Stimulated activated CD8-positive, alpha-beta memory T cell treated with anti-CD3 and anti-CD28 coated beads, Interleukin-15, amount 100 ng/mL, for 48 hours (primary cell): ENCODE measurements at regions not wholly inside any gene's neighbourhood (a gene's known extent, or its start where the extent isn't known, plus 50 kb on each side); places are given as distances from the start of the nearest gene placed in this dataset.
"Not testable (repeated sequence)": the region's sequence is repeated elsewhere in the genome, so short reads cannot be mapped to it uniquely, and the experiment has no call there.

Experiments
- DNase-seq, 2 donors: peaks; one replicate each; pipeline ENCODE4 v3.0.0-alpha.2; 2020; ENCODE audit warnings: low read depth in 2 of 2

GRCh38 chr6:147909640-147910039 is 401.1 kb downstream of the SAMD5 start:
- DNase-seq: no peak

DNA sequence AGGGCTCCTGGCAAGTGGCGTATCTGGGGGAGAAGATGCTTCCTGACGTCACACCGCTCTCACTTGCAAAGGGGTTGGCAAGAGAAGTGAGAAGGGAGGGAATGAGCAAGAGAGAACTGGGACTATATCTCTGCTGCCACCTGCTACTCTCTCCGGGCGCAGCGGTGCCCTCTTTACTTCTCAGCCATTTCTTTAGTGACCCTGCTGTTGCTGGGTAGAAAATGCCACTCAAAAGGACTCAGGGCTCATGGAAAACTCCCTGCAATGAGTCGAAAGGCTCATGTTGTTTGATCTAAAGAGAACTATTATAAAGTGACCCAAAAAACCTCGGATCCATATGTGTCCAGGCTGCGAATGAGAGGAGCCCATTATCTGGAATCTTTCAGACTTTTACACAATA is 401.8 kb downstream of the SAMD5 start:
- no peak for DNase-seq

DNA sequence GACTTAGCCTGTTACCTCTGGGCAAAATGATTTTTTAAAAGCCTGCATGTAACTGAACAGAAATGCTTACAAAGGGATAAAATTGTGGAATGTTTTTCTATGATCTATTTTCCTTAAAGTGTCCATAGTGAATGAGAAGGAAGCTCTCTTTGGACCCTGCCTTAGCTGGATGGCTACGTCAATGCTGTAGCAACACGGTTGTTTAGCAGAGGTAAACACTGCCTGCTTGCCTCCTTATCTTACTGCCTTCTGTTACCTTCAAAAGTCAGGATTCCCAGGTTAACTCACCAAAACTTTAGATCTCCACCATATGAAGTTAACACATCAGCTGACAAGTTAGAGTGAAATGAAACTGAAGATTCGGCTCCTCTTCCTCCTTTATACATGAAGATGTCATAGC is 402.6 kb downstream of the SAMD5 start:
- no peak for DNase-seq

DNA sequence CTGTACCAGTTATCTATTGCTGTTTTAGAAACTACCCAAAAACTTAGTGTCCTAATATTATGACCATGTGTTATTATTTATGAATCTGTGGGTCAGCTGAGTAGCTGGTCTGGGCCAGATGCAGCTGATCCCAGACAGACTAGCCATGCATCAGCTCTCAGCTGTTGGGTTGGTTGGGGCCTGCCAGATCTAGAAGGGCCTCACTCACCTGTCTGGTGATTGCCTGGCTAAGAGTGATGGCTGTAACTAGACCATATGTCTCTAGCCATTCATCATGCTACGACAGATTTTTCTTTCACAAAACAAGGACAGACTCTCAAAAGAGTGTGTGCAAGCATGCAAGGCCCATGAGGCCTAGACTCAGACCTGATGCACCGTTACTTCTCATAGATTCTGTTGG is 403.2 kb downstream of the SAMD5 start:
- no peak for DNase-seq

GRCh38 chr6:147922799-147923198 is 414.3 kb downstream of the SAMD5 start:
- DNase-seq: no peak

DNA sequence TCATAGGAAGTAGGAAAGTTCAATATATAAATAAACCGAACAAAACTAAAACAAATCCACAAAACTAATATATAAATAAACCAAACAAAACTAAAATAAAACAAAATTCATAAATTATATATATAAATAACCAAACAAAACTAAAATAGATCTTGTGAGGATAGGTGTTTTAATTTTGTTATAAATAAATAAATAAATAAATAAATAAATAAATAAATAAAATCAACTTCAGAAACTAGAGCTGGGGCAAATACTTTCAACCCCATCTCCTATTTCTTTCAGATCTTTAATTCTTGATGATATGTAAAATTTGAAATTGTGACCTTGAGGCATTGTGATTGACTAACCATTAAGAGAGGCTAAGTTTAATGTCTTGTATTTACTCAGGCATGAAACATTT is 416.1 kb downstream of the SAMD5 start:
- DNase-seq: no peak

DNA sequence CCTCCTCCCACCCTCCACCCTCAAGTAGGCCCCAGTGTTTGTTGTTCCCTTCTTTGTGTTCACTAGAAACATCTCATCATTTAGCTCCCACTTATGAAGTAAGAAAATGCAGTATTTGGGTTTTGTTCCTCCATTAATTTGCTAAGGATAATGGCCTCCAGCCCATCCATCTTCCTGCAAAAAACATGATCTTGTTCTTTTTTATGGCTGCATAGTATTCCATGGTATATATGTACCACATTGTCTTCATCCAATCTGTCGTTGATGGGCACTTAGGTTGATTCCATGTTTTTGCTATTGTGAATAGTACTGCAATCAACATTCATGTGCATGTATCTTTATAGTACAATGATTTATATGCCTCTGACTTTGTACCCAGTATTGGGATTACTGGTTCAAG is 416.8 kb upstream of the SASH1 start:
- DNase-seq: no peak

GRCh38 chr6:147930745-147931144 is 411.9 kb upstream of the SASH1 start:
- no peak for DNase-seq

DNA sequence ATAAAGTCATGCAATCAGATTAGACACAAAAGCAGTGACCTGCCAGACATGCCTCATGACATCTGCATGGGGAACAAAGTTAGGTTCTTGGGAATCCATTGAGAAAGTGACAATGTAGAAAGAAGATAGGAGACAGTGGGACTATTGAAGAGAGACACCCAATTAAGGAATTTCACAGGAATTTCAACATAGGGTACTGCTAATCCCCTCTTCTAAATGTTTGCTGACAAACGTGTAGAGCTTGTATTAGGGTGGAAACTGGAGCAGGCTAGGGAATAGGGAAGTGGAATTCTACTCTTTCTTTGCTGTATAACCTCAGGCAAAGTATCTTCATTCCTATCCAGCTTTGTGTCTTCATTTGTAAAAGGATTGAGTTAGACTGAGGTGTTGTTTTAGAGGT is 409.4 kb upstream of the SASH1 start:
- no peak for DNase-seq

DNA sequence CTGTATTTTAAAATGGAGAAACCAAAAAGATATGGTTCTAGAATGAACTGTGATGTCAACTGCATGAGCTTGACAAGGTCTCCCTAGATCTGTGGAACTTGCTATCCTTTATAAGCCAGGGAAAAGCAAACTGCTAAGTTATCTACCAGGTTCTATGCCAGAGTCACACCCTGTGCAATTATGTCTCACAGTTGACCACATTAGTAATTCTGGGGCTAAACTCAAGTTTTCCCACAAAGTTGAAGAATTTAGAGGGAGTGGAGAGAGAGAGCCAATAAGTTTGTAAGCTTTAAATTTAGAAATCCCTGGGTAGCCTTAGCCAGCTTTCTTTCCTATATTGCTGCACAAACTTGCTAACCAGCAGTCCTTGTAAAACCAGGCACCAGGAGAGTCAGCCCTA is 407.0 kb upstream of the SASH1 start:
- DNase-seq: no peak

- no peak for DNase-seq
Measured at GRCh38 chr6:147936703-147937470, 405.8 kb upstream of the SASH1 start.

DNA sequence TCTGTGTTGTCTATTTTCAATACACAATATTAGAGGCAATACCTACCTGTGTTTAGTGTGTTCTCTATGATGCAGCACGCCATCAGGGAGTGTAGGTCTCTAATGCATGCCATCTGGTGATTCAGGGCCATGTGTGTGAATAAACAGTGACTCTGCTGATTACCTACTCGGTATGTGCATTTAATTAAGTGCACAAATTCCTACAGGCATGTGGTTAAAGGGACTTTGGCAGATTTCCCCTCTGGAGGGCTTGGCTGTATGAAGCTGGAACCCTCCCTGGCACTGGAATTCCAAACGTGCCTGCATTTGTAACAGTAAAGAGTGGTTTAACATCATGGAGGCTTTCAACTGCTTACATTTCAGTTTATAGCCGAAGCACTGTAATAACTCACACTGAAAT is 401.5 kb upstream of the SASH1 start:
- no peak for DNase-seq

GRCh38 chr6:147942363-147942762 is 400.3 kb upstream of the SASH1 start:
- no peak for DNase-seq

DNA sequence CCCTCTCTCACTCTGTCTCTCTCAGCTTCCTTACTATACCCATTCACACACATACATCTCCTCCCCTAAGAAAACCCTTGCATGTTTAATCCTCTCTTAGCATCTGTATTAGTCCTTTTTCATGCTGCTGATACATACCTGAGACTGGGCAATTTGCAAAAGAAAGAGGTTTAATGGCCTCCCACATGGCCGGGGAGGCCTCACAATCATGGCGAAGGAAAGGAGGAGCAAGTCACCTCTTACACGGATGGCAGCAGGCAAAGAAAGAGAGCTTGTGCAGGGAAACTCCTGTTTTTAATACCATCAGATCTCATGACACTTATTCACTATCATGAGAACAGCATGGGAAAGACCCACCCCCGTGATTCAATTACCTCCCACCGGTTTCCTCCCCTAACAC is 398.5 kb upstream of the SASH1 start:
- no peak for DNase-seq

GRCh38 chr6:147947521-147947920 is 395.1 kb upstream of the SASH1 start:
- DNase-seq: no peak

- no peak for DNase-seq
Measured at GRCh38 chr6:147949981-147950622, 392.5 kb upstream of the SASH1 start.

DNA sequence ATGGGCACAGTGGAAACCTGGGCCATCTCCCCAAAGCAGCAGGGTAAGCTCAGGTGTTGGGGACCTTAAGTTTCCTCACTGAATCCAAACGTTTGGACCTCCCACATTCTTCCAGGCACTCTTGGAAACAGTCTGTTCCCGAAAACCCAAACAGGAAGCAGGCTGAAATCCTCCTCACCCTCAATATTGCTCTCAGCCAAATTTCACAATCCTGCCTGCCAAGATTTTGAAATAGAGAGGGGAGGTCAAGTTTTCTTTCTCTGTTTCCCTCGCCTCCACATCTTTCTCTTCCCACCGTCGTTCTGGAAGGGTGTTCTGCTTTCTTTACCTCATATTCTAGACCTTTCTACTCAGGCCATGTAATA is 392.0 kb upstream of the SASH1 start:
- DNase-seq: no peak

DNA sequence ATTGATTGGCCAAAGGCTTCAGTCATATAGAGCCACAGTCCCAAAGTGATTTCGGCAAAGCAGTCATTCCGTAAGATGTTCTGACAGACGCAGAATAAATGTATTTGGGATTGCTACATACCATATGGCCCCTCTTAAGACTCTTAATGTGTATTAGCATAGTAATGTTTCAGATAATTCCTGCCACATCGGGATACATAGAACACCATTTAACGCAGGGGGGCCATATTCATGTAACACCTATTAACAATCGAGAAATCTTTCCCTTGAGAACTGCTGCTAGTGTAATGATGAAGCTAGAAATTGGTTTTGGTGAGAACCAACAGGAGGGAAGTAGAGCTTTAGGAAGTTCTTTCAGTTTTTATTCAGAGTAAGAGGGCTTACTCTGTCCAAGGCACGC is 390.9 kb upstream of the SASH1 start:
- no peak for DNase-seq

GRCh38 chr6:147954938-147955337 is 387.7 kb upstream of the SASH1 start:
- no peak for DNase-seq

GRCh38 chr6:147958683-147959082 is 384.0 kb upstream of the SASH1 start:
- no peak for DNase-seq

DNA sequence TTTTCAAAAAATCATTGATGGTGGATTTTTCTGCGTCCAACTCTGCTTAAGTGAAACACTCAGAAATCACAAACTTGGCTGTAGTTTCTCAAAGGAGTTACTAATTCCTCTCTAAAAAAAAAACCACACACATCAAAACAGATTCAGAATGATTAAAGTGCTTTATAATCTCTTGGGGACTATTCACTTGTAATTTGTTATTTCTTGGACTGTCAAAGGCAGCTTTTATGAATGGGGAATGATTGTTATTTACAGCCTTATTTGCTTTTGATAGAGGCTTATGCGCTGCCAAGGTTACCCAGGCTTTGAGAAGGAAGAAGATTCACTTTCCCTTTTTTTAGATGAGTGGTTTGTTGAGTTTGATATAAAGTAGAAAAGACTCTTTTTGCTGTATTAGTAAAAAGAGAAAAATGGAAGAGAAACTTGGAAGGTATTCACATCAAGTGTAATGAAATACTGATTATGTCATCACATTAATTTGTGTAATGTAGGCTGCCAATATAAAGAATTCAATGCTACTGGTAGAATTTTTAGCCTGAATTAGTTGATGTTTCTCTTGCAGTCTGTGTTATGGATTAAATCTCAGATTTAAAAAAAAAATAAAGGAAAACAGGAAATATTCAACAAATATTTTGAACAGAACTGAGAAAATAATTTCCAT is 381.0 kb upstream of the SASH1 start:
- DNase-seq: no peak

DNA sequence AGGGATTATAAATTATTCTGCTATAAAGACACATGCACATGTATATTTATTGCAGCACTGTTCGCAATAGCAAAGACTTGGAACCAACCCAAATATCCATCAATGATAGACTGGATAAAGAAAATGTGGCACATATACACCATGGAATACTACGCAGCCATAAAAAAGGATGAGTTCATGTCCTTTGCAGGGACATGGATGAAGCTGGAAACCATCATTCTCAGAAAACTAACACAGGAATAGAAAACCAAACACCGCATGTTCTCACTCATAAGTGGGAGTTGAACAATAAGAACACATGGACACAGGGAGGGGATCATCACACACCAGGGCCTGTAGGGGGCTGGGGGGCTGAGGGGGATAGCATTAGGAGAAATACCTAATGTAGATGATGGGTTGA is 377.2 kb upstream of the SASH1 start:
- not testable (repeated sequence) for DNase-seq

GRCh38 chr6:147970970-147971369 is 371.7 kb upstream of the SASH1 start:
- DNase-seq: no peak
